ENCODE measurements at regions not wholly inside any gene's neighbourhood (a gene's known extent, or its start where the extent isn't known, plus 50 kb on each side); places are given as distances from the start of the nearest gene placed in this dataset.

DNA sequence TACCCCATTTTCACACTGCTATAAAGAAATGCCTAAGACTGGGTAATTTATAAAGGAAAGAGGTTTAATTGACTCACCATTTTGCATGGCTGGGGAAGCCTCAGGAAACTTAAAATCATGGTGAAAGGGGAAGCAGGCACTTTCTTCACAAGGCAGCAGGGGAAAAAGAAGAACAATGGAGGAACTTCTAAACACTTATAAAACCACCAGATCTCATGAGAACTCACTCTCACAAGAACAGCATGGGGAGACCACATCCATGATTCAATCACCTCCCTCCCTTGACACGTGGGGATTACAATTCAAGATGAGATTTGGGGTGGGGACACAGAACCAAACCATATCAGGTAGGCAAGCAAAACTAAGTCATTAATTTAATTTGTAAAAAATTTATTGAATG is 343.2 kb downstream of the FRK start:
- no peak for DNase-seq

GRCh38 chr6:115717062-115717461 is 343.6 kb downstream of the FRK start:
- DNase-seq, result no peak

DNA sequence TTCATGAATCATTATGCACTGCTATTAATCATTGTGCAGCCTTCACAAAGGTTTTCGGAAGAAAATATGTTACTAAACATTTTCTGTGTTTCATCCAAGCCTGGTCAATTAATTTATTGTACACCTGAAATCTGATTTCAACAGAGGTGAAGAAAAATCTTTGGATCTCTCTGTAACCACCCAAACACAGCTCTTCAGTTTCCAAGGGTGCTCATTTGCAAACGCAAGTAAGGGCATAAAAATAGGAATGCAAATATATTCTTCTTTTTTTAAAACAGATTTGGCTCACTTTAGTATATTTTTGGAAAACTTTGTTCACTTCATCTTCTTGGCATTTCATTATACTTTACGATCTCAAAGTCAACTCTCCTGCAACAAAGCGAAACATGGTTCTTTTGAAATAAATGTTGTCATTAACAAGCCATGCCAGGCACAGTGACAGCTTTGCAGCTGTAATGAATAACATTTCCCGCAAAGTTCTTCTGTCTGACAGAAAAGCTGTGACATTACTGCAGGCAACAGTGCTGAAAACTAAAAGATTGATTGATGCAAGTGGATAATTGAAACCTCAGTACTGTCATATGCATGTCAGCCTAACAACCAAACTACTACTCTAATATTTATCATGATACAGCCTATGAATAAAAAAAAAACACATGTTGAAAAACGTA is 348.3 kb downstream of the FRK start:
- DNase-seq, result no peak

- DNase-seq, result no peak
Measured at GRCh38 chr6:115708850-115709249, 351.8 kb downstream of the FRK start.

GRCh38 chr6:115706981-115707380 is 353.7 kb downstream of the FRK start:
- DNase-seq, result no peak

GRCh38 chr6:115706324-115706723 is 354.4 kb downstream of the FRK start:
- DNase-seq, result no peak

GRCh38 chr6:115704028-115704427 is 356.7 kb downstream of the FRK start:
- DNase-seq, result no peak

- DNase-seq, result no peak
Measured at GRCh38 chr6:115691433-115691832, 369.3 kb downstream of the FRK start.

DNA sequence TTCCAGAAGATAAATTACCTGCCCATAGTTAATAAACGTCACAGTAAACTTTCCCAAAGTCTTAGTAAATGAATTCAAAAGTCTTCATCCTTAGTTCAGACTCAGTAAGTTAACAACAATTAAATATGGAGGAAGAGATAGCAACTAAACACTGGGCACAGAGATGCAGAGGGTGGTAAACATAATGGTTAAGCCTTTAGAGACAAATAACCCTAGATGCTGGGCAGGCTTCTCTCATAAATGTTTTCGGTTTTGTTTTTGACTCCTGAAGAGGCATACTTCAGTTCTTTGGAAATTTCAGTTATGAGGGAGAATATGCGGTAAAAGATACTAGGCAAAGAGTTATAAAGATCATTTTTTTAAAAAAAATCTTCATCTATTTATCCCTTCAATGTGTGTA is 369.8 kb downstream of the FRK start:
- DNase-seq, result no peak

DNA sequence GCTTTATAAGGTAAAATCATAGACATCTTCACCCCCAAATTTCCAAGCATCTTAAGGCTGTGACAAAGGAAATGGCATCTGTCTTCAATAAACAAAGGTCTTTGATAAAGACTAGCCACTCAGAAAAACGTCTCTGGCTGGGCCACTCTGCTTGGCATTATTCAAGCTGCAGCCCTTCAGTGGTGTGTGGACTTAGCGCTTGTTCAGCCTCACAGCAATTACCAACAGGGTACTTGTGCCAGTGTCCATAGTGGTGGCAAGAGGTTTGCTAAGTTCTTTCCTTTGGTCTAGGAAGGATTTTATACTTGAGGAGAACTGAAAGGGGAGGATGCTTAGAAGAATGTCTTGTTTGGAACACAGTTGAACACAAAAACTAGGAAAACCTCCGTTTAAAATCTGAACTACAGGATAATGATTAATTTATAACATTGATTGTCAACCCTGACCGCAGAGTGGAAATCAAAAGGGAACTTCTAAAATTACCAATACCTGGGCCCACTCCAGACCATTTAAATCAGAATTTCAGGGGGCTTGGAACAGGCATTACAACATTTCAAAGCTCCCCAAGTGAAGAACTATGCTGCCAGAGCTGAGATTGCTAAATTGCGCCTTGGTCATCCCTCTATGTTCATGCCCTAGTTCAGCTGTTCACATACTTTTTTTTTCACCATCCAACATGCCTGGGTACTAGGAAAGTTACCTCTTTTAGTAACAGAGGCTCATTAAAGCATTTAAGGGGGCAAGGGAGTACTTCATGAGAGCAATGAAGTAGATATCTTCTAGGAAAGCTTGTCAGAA is 378.5 kb downstream of the FRK start:
- DNase-seq, result no peak

DNA sequence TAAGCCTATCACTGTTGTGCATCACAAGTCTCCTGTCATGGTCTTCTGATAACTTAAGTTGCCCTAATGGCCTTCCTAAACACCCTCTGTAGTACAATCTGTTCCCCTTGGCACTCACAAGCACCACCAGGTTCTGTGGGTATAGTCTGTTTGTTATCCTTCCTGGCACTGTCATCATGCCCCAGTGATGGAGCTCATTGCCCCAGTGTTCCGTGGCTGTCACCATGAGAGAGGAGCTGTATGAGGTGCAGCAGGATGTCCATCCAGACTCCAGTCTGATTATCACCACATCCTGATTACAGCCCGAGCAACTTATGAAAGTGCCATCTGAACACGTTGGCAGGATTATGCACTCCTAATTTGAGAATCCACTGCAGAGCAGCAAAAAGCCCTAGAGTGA is 380.1 kb downstream of the FRK start:
- no peak for DNase-seq

GRCh38 chr6:115677198-115677597 is 383.5 kb downstream of the FRK start:
- DNase-seq, result peak; percentile 6

GRCh38 chr6:115675443-115675842 is 385.2 kb downstream of the FRK start:
- DNase-seq, result no peak

- DNase-seq, result no peak
Measured at GRCh38 chr6:115668781-115669180, 391.9 kb downstream of the FRK start.

- no peak for DNase-seq
Measured at GRCh38 chr6:115668211-115668610, 392.5 kb downstream of the FRK start.

GRCh38 chr6:115667478-115668026 is 393.1 kb downstream of the FRK start:
- DNase-seq, result no peak

DNA sequence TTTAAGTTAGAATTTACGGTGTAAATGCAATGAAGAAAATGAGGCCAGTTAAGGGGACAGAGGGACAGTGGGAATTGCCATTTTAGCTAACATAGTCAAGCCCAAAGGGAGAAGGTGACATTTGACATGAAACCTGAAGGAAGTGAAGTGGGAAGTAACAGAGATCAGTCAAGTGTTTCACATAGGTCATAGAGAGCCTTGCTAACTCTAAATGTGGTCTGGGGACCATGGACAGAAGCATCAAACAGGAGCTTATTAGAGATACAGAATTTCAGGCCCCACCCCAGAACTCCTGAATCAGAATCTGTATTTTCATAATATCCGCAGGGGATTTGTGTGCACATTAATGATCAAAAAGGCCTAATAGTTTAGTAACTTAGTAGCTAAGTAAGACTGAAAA is 393.7 kb downstream of the FRK start:
- no peak for DNase-seq

GRCh38 chr6:115665310-115665709 is 395.4 kb downstream of the FRK start:
- DNase-seq, result no peak

DNA sequence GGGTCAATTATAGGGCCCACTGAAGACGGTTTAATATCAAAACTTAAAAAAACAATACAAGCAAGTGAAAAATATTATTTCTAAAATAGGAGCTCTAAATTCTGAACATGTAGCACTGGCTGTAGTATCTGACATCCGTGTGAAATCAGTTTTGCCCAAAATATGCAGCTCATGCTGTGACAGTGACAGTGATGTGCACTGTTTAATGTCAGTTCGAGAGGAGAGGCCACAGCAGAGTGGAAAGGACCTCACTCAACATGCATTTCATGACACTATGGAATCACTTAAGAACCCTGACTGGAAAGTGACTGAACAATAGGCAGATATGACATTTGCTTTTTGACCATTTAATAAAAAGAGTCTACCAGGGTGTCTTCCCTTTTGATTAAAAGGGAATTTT is 397.0 kb downstream of the FRK start:
- DNase-seq, result no peak

- no peak for DNase-seq
Measured at GRCh38 chr6:115643762-115644161, 416.9 kb downstream of the FRK start.

DNA sequence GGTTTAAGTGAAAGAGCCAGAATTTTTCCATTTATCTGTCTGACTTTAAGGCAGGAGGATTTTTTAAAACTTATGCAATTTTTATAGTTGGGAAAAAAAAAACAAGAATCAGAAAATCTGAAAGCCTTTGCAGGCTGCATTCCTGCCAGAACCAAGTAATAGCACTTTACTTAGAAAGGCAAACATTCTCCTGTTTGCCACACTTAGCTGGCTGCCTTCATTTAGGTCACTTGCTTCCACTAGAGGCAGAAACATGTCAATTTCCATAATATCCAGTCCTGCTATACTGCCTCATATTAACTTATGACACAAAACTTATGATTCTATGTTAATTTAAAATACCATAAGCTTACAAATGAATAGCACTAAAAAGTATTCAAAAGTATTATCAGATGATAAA is 425.8 kb downstream of the FRK start:
- DNase-seq, result no peak

DNA sequence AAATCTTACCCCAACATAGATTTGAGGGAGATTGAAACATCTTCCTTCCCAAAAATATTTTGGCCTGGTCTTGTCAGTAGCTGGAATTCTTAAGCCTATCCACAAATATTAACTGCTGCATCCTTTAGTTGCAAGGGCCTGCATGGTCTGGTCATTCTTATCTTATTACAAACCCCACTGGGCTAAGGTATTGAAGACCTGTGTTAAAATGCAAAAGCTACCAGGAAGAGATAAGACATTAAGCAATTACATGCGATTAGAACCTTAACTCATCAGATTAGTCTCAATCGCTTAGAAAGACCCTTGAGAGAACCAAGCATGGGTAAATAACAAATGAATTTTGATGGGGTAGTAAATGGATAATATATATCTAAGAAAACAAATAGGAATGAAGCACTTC is 426.6 kb downstream of the FRK start:
- DNase-seq, result no peak

- DNase-seq, result no peak
Measured at GRCh38 chr6:115631028-115631427, 429.7 kb downstream of the FRK start.

DNA sequence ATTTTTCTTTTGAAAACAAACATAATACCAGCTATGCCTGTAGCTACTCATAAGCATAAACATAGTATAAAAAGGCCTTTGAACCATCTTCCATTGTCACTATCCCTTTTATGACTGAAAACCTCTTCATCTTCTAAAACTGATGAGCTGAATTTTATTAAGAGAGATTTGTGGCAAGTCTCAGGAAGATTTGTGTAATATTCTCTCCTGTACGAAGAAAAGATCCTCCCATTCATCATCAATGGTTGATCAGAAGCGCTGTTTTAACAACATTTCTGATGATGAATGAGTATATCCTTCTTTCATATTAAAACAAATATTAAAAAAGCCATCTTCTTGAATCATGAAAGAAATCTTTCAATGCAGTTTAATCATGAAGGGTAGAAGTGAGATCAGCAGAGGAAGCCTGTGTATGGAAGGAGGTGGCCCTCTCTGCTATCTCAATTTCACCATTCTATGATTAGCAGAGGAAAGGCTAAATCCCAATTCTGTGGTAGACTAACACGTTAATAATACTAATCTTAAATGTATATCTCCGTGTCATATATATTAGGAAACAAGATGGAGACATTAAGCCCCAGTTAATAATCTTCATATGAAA is 430.2 kb downstream of the FRK start:
- DNase-seq, result no peak
